Suprapubic skin (tissue), 3 donors: ENCODE measurements at regions not wholly inside any gene's neighbourhood (a gene's known extent, or its start where the extent isn't known, plus 50 kb on each side); places are given as distances from the start of the nearest gene placed in this dataset.

Experiments used
- CTCF ChIP-seq, 2 donors: fragments of 200-600 bp in 1 of 2; fragments of 450-650 bp in 1 of 2; sonication (generic) in 1 of 2; IDR thresholded peaks; one replicate each; pipeline ENCODE4 v1.5.1; 2016 to 2019; ENCODE audit warnings: antibody characterized with exemption in 2 of 2, mild to moderate bottlenecking in 1 of 2, moderate library complexity in 1 of 2
- EP300 ChIP-seq: sonication (generic); formaldehyde crosslinking; IDR thresholded peaks from one replicate; pipeline ENCODE4 v1.6.1; 2017; ENCODE audit warnings: antibody characterized with exemption
- POLR2A ChIP-seq, 2 donors: fragments of 450-650 bp; IDR thresholded peaks; one replicate each; pipeline ENCODE4 v1.6.1; 2017; ENCODE audit warnings: antibody characterized with exemption in 2 of 2, mild to moderate bottlenecking in 2 of 2, moderate library complexity in 2 of 2

GRCh38 chr13:57408312-57408711, 223.2 kb upstream of the PCDH17 start:
- TF ChIP-seq POLR2A (IDR thresholded peaks at IDR 0.05) (no peak), CTCF (IDR thresholded peaks at IDR 0.05) (no peak), EP300 (no peak)
